Liver (tissue), 3 donors: ENCODE measurements at regions not wholly inside any gene's neighbourhood (a gene's known extent, or its start where the extent isn't known, plus 50 kb on each side); places are given as distances from the start of the nearest gene placed in this dataset.

ENCODE experiments used
- ATF3 ChIP-seq: IDR thresholded peaks from 2 replicates; pipeline ENCODE4 v1.6.1; 2016; ENCODE audit warnings: antibody characterized with exemption
- CTCF ChIP-seq: fragments of 150-350 bp; IDR thresholded peaks from 2 replicates; pipeline ENCODE4 v1.5.1; 2017; ENCODE audit warnings: improper control_type of control experiment, low read depth, low read length; ENCODE audit not compliant: missing input control
- GABPA ChIP-seq, 2 donors: IDR thresholded peaks in 1 of 2; conservative IDR thresholded peaks in 1 of 2; 2 replicates each; pipeline ENCODE4 v1.6.1; 2016; ENCODE audit warnings: antibody characterized with exemption in 2 of 2, mild to moderate bottlenecking in 1 of 2, moderate library complexity in 1 of 2
- JUND ChIP-seq, 2 donors: IDR thresholded peaks; 2 replicates each; pipeline ENCODE4 v1.6.1; 2016; ENCODE audit warnings: antibody characterized with exemption in 2 of 2
- MAX ChIP-seq: IDR thresholded peaks from 2 replicates; pipeline ENCODE4 v1.6.1; 2016; ENCODE audit warnings: antibody characterized with exemption
- NR2F2 ChIP-seq: IDR thresholded peaks from 2 replicates; pipeline ENCODE4 v1.6.1; 2016; ENCODE audit warnings: antibody characterized with exemption
- RAD21 ChIP-seq, 2 donors: IDR thresholded peaks; 2 replicates each; pipeline ENCODE4 v1.6.1; 2016; ENCODE audit warnings: antibody characterized with exemption in 2 of 2, mild to moderate bottlenecking in 2 of 2
- REST ChIP-seq: IDR thresholded peaks from 2 replicates; pipeline ENCODE4 v1.6.1; 2016; ENCODE audit warnings: antibody characterized with exemption, mild to moderate bottlenecking
- SP1 ChIP-seq: IDR thresholded peaks from 2 replicates; pipeline ENCODE4 v1.6.1; 2018; ENCODE audit warnings: antibody characterized with exemption, mild to moderate bottlenecking
- TAF1 ChIP-seq: conservative IDR thresholded peaks from 2 replicates; pipeline ENCODE4 v1.6.1; 2016; ENCODE audit warnings: antibody characterized with exemption, mild to moderate bottlenecking
- YY1 ChIP-seq: IDR thresholded peaks from 2 replicates; pipeline ENCODE4 v1.6.1; 2016; ENCODE audit warnings: antibody characterized with exemption, mild to moderate bottlenecking
- donor health status: healthy.
- donor health status: healthy.

- no peak for TF ChIP-seq CTCF
- TF ChIP-seq RAD21 (IDR thresholded peaks at IDR 0.05): no peak
- no peak for TF ChIP-seq NR2F2
- no peak for TF ChIP-seq MAX
- no peak for TF ChIP-seq JUND (IDR thresholded peaks at IDR 0.05)
- no peak for TF ChIP-seq YY1
- TF ChIP-seq ATF3: no peak
- no peak for TF ChIP-seq SP1
- no peak for TF ChIP-seq TAF1
- no peak for TF ChIP-seq GABPA (IDR thresholded peaks at IDR 0.05 in 1 of 2, conservative IDR thresholded peaks at IDR 0.05 in 1 of 2)
- no peak for TF ChIP-seq REST
These were observed 248.7 kb downstream of the C6orf118 start for GRCh38 chr6:165060720-165061119.
